Caco-2 (cell line): ENCODE measurements at regions not wholly inside any gene's neighbourhood (a gene's known extent, or its start where the extent isn't known, plus 50 kb on each side); places are given as distances from the start of the nearest gene placed in this dataset.

Experiments used
- BruUV-seq: library from RNA; stranded (reverse); fragments of 400-500 nt; replicated peaks from 2 replicates; lab custom pipeline; 2021; lab: Mats Ljungman, UMichigan
- CTCF ChIA-PET: fragments of 300-600 bp; sonication (Branson Sonifier 250); formaldehyde crosslinking; loops from one replicate; lab custom pipeline; 2022; ENCODE audit warnings: antibody characterized with exemption; lab: Charles Lee
- POLR2A ChIA-PET: fragments of 300-600 bp; sonication (Branson Sonifier 250); formaldehyde crosslinking; loops from one replicate; lab custom pipeline; 2022; ENCODE audit warnings: antibody characterized with exemption; lab: Charles Lee
- DNase-seq, 2 experiments: peaks; one replicate each; pipeline versions ENCODE4 v3.0.0 to v3.0.0-alpha.2; 2020 to 2022
- H3K27me3 ChIP-seq: replicated peaks from 2 replicates; pipeline ENCODE4 v1.6.0; 2011; ENCODE audit warnings: low read length; ENCODE audit not compliant: control insufficient read depth, insufficient read depth
- H3K36me3 ChIP-seq: 2 replicates; pipeline ENCODE4 v1.5.1; 2011; ENCODE audit warnings: low read length; ENCODE audit not compliant: control insufficient read depth, insufficient read depth
- H3K4me1 ChIP-seq: fragments of 250-450 bp; sonication (Bioruptor Pico); 2 replicates; pipeline ENCODE4 v1.5.1; 2020; ENCODE audit warnings: mild to moderate bottlenecking
- H3K4me3 ChIP-seq: 2 replicates; pipeline ENCODE4 v1.5.1; 2011; ENCODE audit warnings: low read depth, mild to moderate bottlenecking, control low read depth, low read length
- H3K9me3 ChIP-seq: fragments of 250-450 bp; sonication (Bioruptor Pico); 2 replicates; pipeline ENCODE4 v1.5.1; 2020; ENCODE audit warnings: mild to moderate bottlenecking, moderate library complexity
- H3K27ac Mint-ChIP-seq: one replicate; pipeline ENCODE4 v1.8.0; 2022; ENCODE audit warnings: mixed read lengths; ENCODE audit not compliant: unreplicated experiment
- H3K27me3 Mint-ChIP-seq: one replicate; pipeline ENCODE4 v1.8.0; 2022; ENCODE audit warnings: mixed read lengths; ENCODE audit not compliant: insufficient read depth, unreplicated experiment
- H3K36me3 Mint-ChIP-seq: one replicate; pipeline ENCODE4 v1.8.0; 2022; ENCODE audit warnings: mild to moderate bottlenecking, mixed read lengths; ENCODE audit not compliant: insufficient read depth, unreplicated experiment
- H3K4me1 Mint-ChIP-seq: one replicate; pipeline ENCODE4 v1.8.0; 2022; ENCODE audit warnings: low read depth, mixed read lengths; ENCODE audit not compliant: unreplicated experiment
- H3K4me3 Mint-ChIP-seq: one replicate; pipeline ENCODE4 v1.8.0; 2022; ENCODE audit warnings: mild to moderate bottlenecking, moderate library complexity, mixed read lengths; ENCODE audit not compliant: unreplicated experiment
- H3K9me3 Mint-ChIP-seq: one replicate; pipeline ENCODE4 v1.8.0; 2022; ENCODE audit warnings: mixed read lengths; ENCODE audit not compliant: unreplicated experiment
- CTCF ChIP-seq, 2 experiments: fragments of 200-600 bp in 1 of 2; IDR thresholded peaks; 1 replicate in 1 of 2; 2 replicates in 1 of 2; pipeline versions ENCODE4 v1.5.1 to v1.8.0; 2011 to 2022; ENCODE audit warnings: antibody characterized with exemption in 1 of 2, control low read depth in 1 of 2, inconsistent platforms in 1 of 2, low read depth in 1 of 2, low read length in 1 of 2, mild to moderate bottlenecking in 1 of 2, moderate library complexity in 1 of 2; ENCODE audit not compliant: insufficient read depth in 1 of 2, severe bottlenecking in 1 of 2, unreplicated experiment in 1 of 2
- intact Hi-C: fragments of 100-400 bp; cut with micrococcal nuclease; formaldehyde crosslinking; loops from one replicate; pipeline ENCODE4 v1.10.0; 2022; ENCODE audit not compliant: unreplicated experiment

- Mint-ChIP-seq H3K27me3 (no peaks in the 10 kb centered on the region), H3K27ac (no peak overlapping the region), H3K4me1 (no peaks in the 10 kb centered on the region), H3K36me3 (no peaks in the 10 kb centered on the region), H3K9me3 (no peaks in the 10 kb centered on the region), H3K4me3 (no peak overlapping the region)
- no peaks in the 10 kb centered on the region for H3K36me3 ChIP-seq
- H3K27me3 ChIP-seq = no peaks in the 10 kb centered on the region
- POLR2A ChIA-PET = no interaction called here
- BruUV-seq = no TSS peak
- intact Hi-C loops = no loop called here
- H3K9me3 ChIP-seq = no peaks in the 10 kb centered on the region; the same call in 1 of the 2 replicates
- H3K4me1 ChIP-seq = no peaks in the 10 kb centered on the region
- H3K4me3 ChIP-seq = no peak overlapping the region
- no peak for TF ChIP-seq CTCF (IDR thresholded peaks at IDR 0.05; ENCODE audit: insufficient read depth in 1 of 2, low read depth in 1 of 2, low read length in 1 of 2, severe bottlenecking in 1 of 2, unreplicated experiment in 1 of 2)
- no peak for DNase-seq
- CTCF ChIA-PET = no interaction called here
Observed at GRCh38 chr7:8921807-8922206, 488.4 kb downstream of the NXPH1 start.

GRCh38 chr7:8922726-8923125 lies 489.3 kb downstream of the NXPH1 start:
- H3K27me3 Mint-ChIP-seq = no peaks in the 10 kb centered on the region
- H3K4me3 Mint-ChIP-seq = no peak overlapping the region
- BruUV-seq = no TSS peak
- H3K9me3 Mint-ChIP-seq = no peaks in the 10 kb centered on the region
- no peak for TF ChIP-seq CTCF (IDR thresholded peaks at IDR 0.05; ENCODE audit: insufficient read depth in 1 of 2, low read depth in 1 of 2, low read length in 1 of 2, severe bottlenecking in 1 of 2, unreplicated experiment in 1 of 2)
- CTCF ChIA-PET = no interaction called here
- H3K4me1 ChIP-seq = no peaks in the 10 kb centered on the region
- H3K4me1 Mint-ChIP-seq = no peaks in the 10 kb centered on the region
- no peaks in the 10 kb centered on the region; the same call in 1 of the 2 replicates for H3K9me3 ChIP-seq
- no peaks in the 10 kb centered on the region for H3K36me3 Mint-ChIP-seq
- POLR2A ChIA-PET = no interaction called here
- DNase-seq = no peak
- no peaks in the 10 kb centered on the region for H3K27me3 ChIP-seq
- intact Hi-C loops = no loop called here
- no peak overlapping the region for H3K27ac Mint-ChIP-seq
- H3K4me3 ChIP-seq = no peak overlapping the region
- no peaks in the 10 kb centered on the region for H3K36me3 ChIP-seq

- intact Hi-C loops = no loop called here
- H3K9me3 ChIP-seq = no peaks in the 10 kb centered on the region; the same call in 1 of the 2 replicates
- H3K4me3 Mint-ChIP-seq = no peak overlapping the region
- no peaks in the 10 kb centered on the region for H3K27me3 ChIP-seq
- no peak for TF ChIP-seq CTCF (IDR thresholded peaks at IDR 0.05; ENCODE audit: insufficient read depth in 1 of 2, low read depth in 1 of 2, low read length in 1 of 2, severe bottlenecking in 1 of 2, unreplicated experiment in 1 of 2)
- no peak for DNase-seq
- no peaks in the 10 kb centered on the region for H3K4me1 ChIP-seq
- H3K27ac Mint-ChIP-seq = no peak overlapping the region
- no peaks in the 10 kb centered on the region for H3K36me3 ChIP-seq
- H3K4me3 ChIP-seq = no peak overlapping the region
- no peaks in the 10 kb centered on the region for H3K27me3 Mint-ChIP-seq
- H3K4me1 Mint-ChIP-seq = no peaks in the 10 kb centered on the region
- POLR2A ChIA-PET = no interaction called here
- no peaks in the 10 kb centered on the region for H3K9me3 Mint-ChIP-seq
- no TSS peak for BruUV-seq
- CTCF ChIA-PET = no interaction called here
- H3K36me3 Mint-ChIP-seq = no peaks in the 10 kb centered on the region
Observed at GRCh38 chr7:8923164-8923806, 489.9 kb downstream of the NXPH1 start.
